Stimulated activated naive CD8-positive, alpha-beta T cell treated with anti-CD3 and anti-CD28 coated beads, Interleukin-15, amount 100 ng/mL, for 72 hours (primary cell): ENCODE measurements at regions not wholly inside any gene's neighbourhood (a gene's known extent, or its start where the extent isn't known, plus 50 kb on each side); places are given as distances from the start of the nearest gene placed in this dataset.
"Not testable (repeated sequence)": the region's sequence is repeated elsewhere in the genome, so short reads cannot be mapped to it uniquely, and the experiment has no call there.

Experiments
- ATAC-seq: fragments of 150-1000 bp; cut with Tn5 transposase; 2 replicates; pipeline ENCODE4 v1.10.0; 2021; ENCODE audit warnings: mild to moderate bottlenecking, moderate library complexity
- DNase-seq, 2 donors: peaks; one replicate each; pipeline ENCODE4 v3.0.0; 2021 to 2022
- H3K27ac Mint-ChIP-seq, 2 donors: one replicate each; pipeline ENCODE4 v1.8.0; 2022; ENCODE audit warnings: mild to moderate bottlenecking in 2 of 2, mixed read lengths in 2 of 2, moderate library complexity in 2 of 2
- H3K27me3 Mint-ChIP-seq: one replicate; pipeline ENCODE4 v1.8.0; 2022; ENCODE audit warnings: mixed read lengths
- H3K4me1 Mint-ChIP-seq: one replicate; pipeline ENCODE4 v1.8.0; 2022; ENCODE audit warnings: mild to moderate bottlenecking, mixed read lengths
- H3K4me3 Mint-ChIP-seq, 2 donors: one replicate each; pipeline ENCODE4 v1.8.0; 2022; ENCODE audit warnings: mild to moderate bottlenecking in 2 of 2, mixed read lengths in 2 of 2, moderate library complexity in 1 of 2
- H3K9me3 Mint-ChIP-seq, 2 donors: one replicate each; pipeline ENCODE4 v1.8.0; 2022; ENCODE audit warnings: mixed read lengths in 2 of 2

GRCh38 chr10:85402541-85402940 lies 964.1 kb downstream of the GRID1 start:
- H3K9me3 Mint-ChIP-seq, result peaks cover 0 to 6% of the 10 kb centered on the region in 2 donors
- H3K27me3 Mint-ChIP-seq, result no peaks in the 10 kb centered on the region
- no peak overlapping the region for H3K27ac Mint-ChIP-seq
- no peak for ATAC-seq
- no peak for DNase-seq
- H3K4me3 Mint-ChIP-seq, result no peak overlapping the region
- no peaks in the 10 kb centered on the region for H3K4me1 Mint-ChIP-seq

GRCh38 chr10:85407088-85407487 lies 959.5 kb downstream of the GRID1 start:
- DNase-seq, result no peak
- ATAC-seq, result no peak
- no peaks in the 10 kb centered on the region for H3K27me3 Mint-ChIP-seq
- H3K27ac Mint-ChIP-seq, result no peak overlapping the region
- H3K9me3 Mint-ChIP-seq, result peaks cover 5 to 6% of the 10 kb centered on the region in 2 donors
- H3K4me1 Mint-ChIP-seq, result no peaks in the 10 kb centered on the region
- H3K4me3 Mint-ChIP-seq, result no peak overlapping the region

GRCh38 chr10:85408388-85408787 lies 958.2 kb downstream of the GRID1 start:
- H3K4me3 Mint-ChIP-seq, result no peak overlapping the region
- DNase-seq, result no peak
- no peak overlapping the region for H3K27ac Mint-ChIP-seq
- H3K9me3 Mint-ChIP-seq, result peaks cover 5 to 6% of the 10 kb centered on the region in 2 donors
- H3K4me1 Mint-ChIP-seq, result no peaks in the 10 kb centered on the region
- H3K27me3 Mint-ChIP-seq, result no peaks in the 10 kb centered on the region
- no peak for ATAC-seq

GRCh38 chr10:85410586-85410985 lies 956.0 kb downstream of the GRID1 start:
- not testable (repeated sequence) for DNase-seq, H3K4me1 Mint-ChIP-seq, H3K27ac Mint-ChIP-seq, ATAC-seq, H3K27me3 Mint-ChIP-seq, H3K9me3 Mint-ChIP-seq, H3K4me3 Mint-ChIP-seq

- H3K4me3 Mint-ChIP-seq, result no peak overlapping the region
- no peak for DNase-seq
- peaks cover 0 to 5% of the 10 kb centered on the region in 2 donors for H3K9me3 Mint-ChIP-seq
- no peak for ATAC-seq
- no peak overlapping the region for H3K27ac Mint-ChIP-seq
- H3K27me3 Mint-ChIP-seq, result peaks cover 9% of the 10 kb centered on the region
- H3K4me1 Mint-ChIP-seq, result no peaks in the 10 kb centered on the region
Measured at GRCh38 chr10:85413570-85413969, 953.0 kb downstream of the GRID1 start.

GRCh38 chr10:85420501-85421191 lies 945.9 kb downstream of the GRID1 start:
- ATAC-seq (no peak), DNase-seq (no peak)
- Mint-ChIP-seq H3K4me1 (no peaks in the 10 kb centered on the region), H3K9me3 (no peaks in the 10 kb centered on the region), H3K4me3 (no peak overlapping the region), H3K27ac (no peak overlapping the region), H3K27me3 (no peaks in the 10 kb centered on the region)

- no peak for ATAC-seq
- H3K4me3 Mint-ChIP-seq, result no peak overlapping the region
- DNase-seq, result no peak
- H3K4me1 Mint-ChIP-seq, result no peaks in the 10 kb centered on the region
- H3K9me3 Mint-ChIP-seq, result no peaks in the 10 kb centered on the region
- no peak overlapping the region for H3K27ac Mint-ChIP-seq
- no peaks in the 10 kb centered on the region for H3K27me3 Mint-ChIP-seq
Measured at GRCh38 chr10:85421421-85421820, 945.2 kb downstream of the GRID1 start.

- Mint-ChIP-seq H3K4me3 (no peak overlapping the region), H3K27ac (no peak overlapping the region), H3K9me3 (no peaks in the 10 kb centered on the region), H3K4me1 (no peaks in the 10 kb centered on the region), H3K27me3 (no peaks in the 10 kb centered on the region)
- no peak for ATAC-seq
- DNase-seq, result no peak
Measured at GRCh38 chr10:85429126-85429525, 937.5 kb downstream of the GRID1 start.

- Mint-ChIP-seq H3K27me3 (no peaks in the 10 kb centered on the region), H3K27ac (no peak overlapping the region), H3K9me3 (no peaks in the 10 kb centered on the region), H3K4me3 (no peak overlapping the region), H3K4me1 (no peaks in the 10 kb centered on the region)
- ATAC-seq (no peak), DNase-seq (no peak)
Measured at GRCh38 chr10:85430991-85431390, 935.6 kb downstream of the GRID1 start.

- Mint-ChIP-seq H3K9me3 (no peaks in the 10 kb centered on the region), H3K4me3 (no peak overlapping the region), H3K27ac (no peak overlapping the region), H3K4me1 (no peaks in the 10 kb centered on the region), H3K27me3 (peaks cover 12% of the 10 kb centered on the region)
- no peak for ATAC-seq
- no peak for DNase-seq
Measured at GRCh38 chr10:85433248-85433647, 933.3 kb downstream of the GRID1 start.

GRCh38 chr10:85444868-85445267 lies 921.7 kb downstream of the GRID1 start:
- Mint-ChIP-seq H3K27me3 (no peaks in the 10 kb centered on the region), H3K4me3 (no peak overlapping the region), H3K9me3 (no peaks in the 10 kb centered on the region), H3K4me1 (no peaks in the 10 kb centered on the region), H3K27ac (no peak overlapping the region)
- ATAC-seq, result no peak
- no peak for DNase-seq

GRCh38 chr10:85445702-85446101 lies 920.9 kb downstream of the GRID1 start:
- ATAC-seq (no peak), DNase-seq (no peak)
- H3K4me1 Mint-ChIP-seq, result no peaks in the 10 kb centered on the region
- H3K27ac Mint-ChIP-seq, result no peak overlapping the region
- no peaks in the 10 kb centered on the region for H3K9me3 Mint-ChIP-seq
- H3K27me3 Mint-ChIP-seq, result no peaks in the 10 kb centered on the region
- H3K4me3 Mint-ChIP-seq, result no peak overlapping the region

- no peak for ATAC-seq
- Mint-ChIP-seq H3K27ac (no peak overlapping the region), H3K4me1 (no peaks in the 10 kb centered on the region), H3K4me3 (no peak overlapping the region), H3K27me3 (no peaks in the 10 kb centered on the region), H3K9me3 (no peaks in the 10 kb centered on the region)
- no peak for DNase-seq
Measured at GRCh38 chr10:85446827-85447226, 919.8 kb downstream of the GRID1 start.

- ATAC-seq (no peak), DNase-seq (no peak)
- Mint-ChIP-seq H3K27me3 (no peaks in the 10 kb centered on the region), H3K27ac (no peak overlapping the region), H3K4me3 (no peak overlapping the region), H3K9me3 (no peaks in the 10 kb centered on the region), H3K4me1 (no peaks in the 10 kb centered on the region)
Measured at GRCh38 chr10:85447690-85448089, 918.9 kb downstream of the GRID1 start.

GRCh38 chr10:85448716-85449115 lies 917.9 kb downstream of the GRID1 start:
- DNase-seq, result no peak
- no peaks in the 10 kb centered on the region for H3K27me3 Mint-ChIP-seq
- no peaks in the 10 kb centered on the region for H3K4me1 Mint-ChIP-seq
- no peaks in the 10 kb centered on the region for H3K9me3 Mint-ChIP-seq
- no peak for ATAC-seq
- H3K27ac Mint-ChIP-seq, result no peak overlapping the region
- no peak overlapping the region for H3K4me3 Mint-ChIP-seq

- ATAC-seq (no peak), DNase-seq (no peak)
- no peak overlapping the region for H3K27ac Mint-ChIP-seq
- H3K27me3 Mint-ChIP-seq, result no peaks in the 10 kb centered on the region
- H3K4me1 Mint-ChIP-seq, result no peaks in the 10 kb centered on the region
- H3K4me3 Mint-ChIP-seq, result no peak overlapping the region
- H3K9me3 Mint-ChIP-seq, result no peaks in the 10 kb centered on the region
Measured at GRCh38 chr10:85454386-85454785, 912.2 kb downstream of the GRID1 start.

GRCh38 chr10:85457191-85457590 lies 909.4 kb downstream of the GRID1 start:
- H3K4me1 Mint-ChIP-seq, result no peaks in the 10 kb centered on the region
- no peaks in the 10 kb centered on the region for H3K9me3 Mint-ChIP-seq
- H3K27me3 Mint-ChIP-seq, result no peaks in the 10 kb centered on the region
- ATAC-seq (no peak), DNase-seq (no peak)
- no peak overlapping the region for H3K27ac Mint-ChIP-seq
- H3K4me3 Mint-ChIP-seq, result no peak overlapping the region
